H9 (cell line): ENCODE measurements at regions not wholly inside any gene's neighbourhood (a gene's known extent, or its start where the extent isn't known, plus 50 kb on each side); places are given as distances from the start of the nearest gene placed in this dataset.

Experiments used
- DNase-seq: peaks from one replicate; pipeline ENCODE4 v3.0.0-alpha.2; 2017
- H2AFZ ChIP-seq: one replicate; pipeline ENCODE4 v1.6.1; 2013; ENCODE audit warnings: mild to moderate bottlenecking, low read length, control low read depth, moderate library complexity
- H2AK5ac ChIP-seq: 2 replicates; pipeline ENCODE4 v1.6.1; 2013; ENCODE audit warnings: low read length, control low read depth, mixed read lengths; ENCODE audit not compliant: insufficient read length
- H2BK120ac ChIP-seq: one replicate; pipeline ENCODE4 v1.6.1; 2013; ENCODE audit warnings: low read depth, mild to moderate bottlenecking, low read length, control low read depth, inconsistent platforms; ENCODE audit not compliant: poor library complexity, severe bottlenecking
- H2BK12ac ChIP-seq: 2 replicates; pipeline ENCODE4 v1.6.1; 2013; ENCODE audit warnings: low read length, control low read depth, mixed read lengths, low read depth; ENCODE audit not compliant: insufficient read length
- H2BK15ac ChIP-seq: 2 replicates; pipeline ENCODE4 v1.6.1; 2013; ENCODE audit warnings: low read depth, low read length, control low read depth
- H2BK20ac ChIP-seq: one replicate; pipeline ENCODE4 v1.6.1; 2013; ENCODE audit warnings: low read depth, mild to moderate bottlenecking, low read length, control low read depth, inconsistent platforms; ENCODE audit not compliant: poor library complexity, severe bottlenecking
- H2BK5ac ChIP-seq: 2 replicates; pipeline ENCODE4 v1.6.1; 2013; ENCODE audit warnings: low read length, control low read depth, mixed read lengths; ENCODE audit not compliant: insufficient read length
- H3K14ac ChIP-seq: 2 replicates; pipeline ENCODE4 v1.6.1; 2013; ENCODE audit warnings: low read length, control low read depth; ENCODE audit not compliant: insufficient read depth
- H3K18ac ChIP-seq: 2 replicates; pipeline ENCODE4 v1.6.1; 2013; ENCODE audit warnings: low read depth, mild to moderate bottlenecking, mixed read lengths, low read length, control low read depth; ENCODE audit not compliant: insufficient read length
- H3K23ac ChIP-seq: 2 replicates; pipeline ENCODE4 v1.6.1; 2013; ENCODE audit warnings: low read length, control low read depth, mixed read lengths, low read depth; ENCODE audit not compliant: insufficient read length
- H3K23me2 ChIP-seq: 2 replicates; pipeline ENCODE4 v1.6.1; 2013; ENCODE audit warnings: low read depth, mild to moderate bottlenecking, mixed read lengths, low read length, control low read depth; ENCODE audit not compliant: insufficient read length, poor library complexity, severe bottlenecking
- H3K27ac ChIP-seq: 2 replicates; pipeline ENCODE4 v1.5.1; 2013; ENCODE audit warnings: low read length, control low read depth, mixed read lengths, low read depth; ENCODE audit not compliant: insufficient read length
- H3K27me3 ChIP-seq: 2 replicates; pipeline ENCODE4 v1.6.1; 2013; ENCODE audit warnings: low read length, control low read depth, inconsistent platforms; ENCODE audit not compliant: insufficient read depth
- H3K4ac ChIP-seq: 2 replicates; pipeline ENCODE4 v1.6.1; 2013; ENCODE audit warnings: low read depth, mild to moderate bottlenecking, control low read depth, inconsistent platforms, low read length, moderate library complexity
- H3K4me1 ChIP-seq: 2 replicates; pipeline ENCODE4 v1.6.1; 2013; ENCODE audit warnings: low read length, control low read depth, inconsistent platforms; ENCODE audit not compliant: insufficient read depth
- H3K4me2 ChIP-seq: 2 replicates; pipeline ENCODE4 v1.6.1; 2013; ENCODE audit warnings: low read length, control low read depth, mixed read lengths; ENCODE audit not compliant: insufficient read length, insufficient read depth
- H3K56ac ChIP-seq: 2 replicates; pipeline ENCODE4 v1.6.1; 2013; ENCODE audit warnings: low read depth, mild to moderate bottlenecking, mixed read lengths, low read length, control low read depth; ENCODE audit not compliant: insufficient read length
- H3K79me1 ChIP-seq: 2 replicates; pipeline ENCODE4 v1.6.1; 2013; ENCODE audit warnings: low read depth, mild to moderate bottlenecking, moderate library complexity, low read length, control low read depth, inconsistent platforms; ENCODE audit not compliant: insufficient read depth, poor library complexity, severe bottlenecking
- H3K79me2 ChIP-seq: 2 replicates; pipeline ENCODE4 v1.6.1; 2013; ENCODE audit warnings: low read length, control low read depth, inconsistent platforms; ENCODE audit not compliant: insufficient read depth
- H3K9ac ChIP-seq: 2 replicates; pipeline ENCODE4 v1.6.1; 2013; ENCODE audit warnings: low read length, control low read depth, mixed read lengths; ENCODE audit not compliant: insufficient read length; ENCODE audit errors: extremely low read depth
- H3K9me3 ChIP-seq: one replicate; pipeline ENCODE4 v1.6.1; 2013; ENCODE audit warnings: low read depth, low read length, inconsistent platforms; ENCODE audit not compliant: control insufficient read depth
- H3T11ph ChIP-seq: one replicate; pipeline ENCODE4 v1.6.1; 2013; ENCODE audit warnings: mild to moderate bottlenecking, low read length, control low read depth, inconsistent platforms
- H4K20me1 ChIP-seq: one replicate; pipeline ENCODE4 v1.6.1; 2013; ENCODE audit not compliant: control insufficient read depth, insufficient read length, insufficient read depth
- H4K5ac ChIP-seq: 2 replicates; pipeline ENCODE4 v1.6.1; 2013; ENCODE audit warnings: low read depth, mild to moderate bottlenecking, mixed read lengths, low read length, control low read depth; ENCODE audit not compliant: insufficient read length
- H4K8ac ChIP-seq: replicated peaks from 2 replicates; pipeline ENCODE4 v1.6.1; 2013; ENCODE audit warnings: low read length, control low read depth, mixed read lengths, low read depth; ENCODE audit not compliant: insufficient read length
- H4K91ac ChIP-seq: 2 replicates; pipeline ENCODE4 v1.6.1; 2013; ENCODE audit warnings: low read depth, mild to moderate bottlenecking, moderate library complexity, mixed read lengths, low read length, control low read depth; ENCODE audit not compliant: insufficient read length
- H3K27ac Mint-ChIP-seq, 3 experiments: 2 replicates in 2 of 3; 3 replicates in 1 of 3; pipeline ENCODE4 v1.8.0; 2020 to 2021; ENCODE audit warnings: mixed read lengths in 3 of 3, mild to moderate bottlenecking in 1 of 3, moderate library complexity in 1 of 3
- H3K27me3 Mint-ChIP-seq: 2 replicates; pipeline ENCODE4 v1.8.0; 2021; ENCODE audit warnings: low read depth, mild to moderate bottlenecking, moderate library complexity, mixed read lengths
- H3K36me3 Mint-ChIP-seq, 3 experiments: 2 replicates in 2 of 3; 3 replicates in 1 of 3; pipeline ENCODE4 v1.8.0; 2020 to 2021; ENCODE audit warnings: low read depth in 3 of 3, mixed read lengths in 3 of 3; ENCODE audit not compliant: insufficient read depth in 1 of 3
- H3K4me1 Mint-ChIP-seq, 2 experiments: 2 replicates each; pipeline ENCODE4 v1.8.0; 2020; ENCODE audit warnings: mixed read lengths in 2 of 2
- H3K4me3 Mint-ChIP-seq, 2 experiments: 2 replicates in 1 of 2; 3 replicates in 1 of 2; pipeline ENCODE4 v1.8.0; 2020 to 2021; ENCODE audit warnings: mild to moderate bottlenecking in 2 of 2, mixed read lengths in 2 of 2, moderate library complexity in 1 of 2
- H3K9me3 Mint-ChIP-seq, 2 experiments: 2 replicates in 1 of 2; 3 replicates in 1 of 2; pipeline ENCODE4 v1.8.0; 2020; ENCODE audit warnings: mild to moderate bottlenecking in 2 of 2, mixed read lengths in 2 of 2, moderate library complexity in 1 of 2
- WGBS: extraction: QIAGEN DNeasy Blood & Tissue Kit; methylation state at CpG from one replicate; pipeline ENCODE4 v1.1.7; 2013; ENCODE audit warnings: missing lambda C conversion rate, low lambda C conversion rate, mixed read lengths; ENCODE audit not compliant: insufficient read length; ENCODE audit errors: extremely low coverage; 5-methylcytosine and 5-hydroxymethylcytosine counted together
- TF ChIP-seq, protein P1 (sequence below): fragments of 200-600 bp; sonication (generic); conservative IDR thresholded peaks from 3 replicates; pipeline ENCODE4 v1.8.0; 2021; ENCODE audit warnings: antibody characterized with exemption, mild to moderate bottlenecking

DNA sequence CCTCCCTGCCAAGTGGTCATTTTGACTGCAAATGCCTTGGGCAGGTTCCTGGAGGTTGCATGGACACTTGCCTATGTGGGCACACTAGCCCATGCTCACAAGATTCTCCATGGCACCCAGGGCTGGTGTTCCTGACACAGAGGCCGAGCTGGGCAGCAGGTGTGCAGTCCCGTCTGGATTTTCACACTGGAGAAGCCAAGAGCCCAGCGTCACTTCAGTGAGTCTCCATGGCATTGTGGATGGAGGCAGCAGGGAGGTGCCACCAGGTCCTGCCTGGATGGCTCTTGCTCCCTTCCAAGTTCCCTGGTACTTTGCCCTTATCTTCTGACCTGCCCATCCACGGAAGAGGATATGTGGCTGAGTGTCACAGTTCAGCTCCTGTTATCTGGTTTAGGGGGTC is 63.7 kb upstream of the PLCL2 start:
- Mint-ChIP-seq H3K4me3 (no peak overlapping the region), H3K36me3 (peaks cover 0 to 3% (median 3%) of the 10 kb centered on the region in 3 experiments; a peak in 2 of 7 replicates), H3K4me1 (peaks cover under 1 to 4% of the 10 kb centered on the region in 2 experiments; a peak in 3 of 4 replicates), H3K27ac (no peak overlapping the region), H3K9me3 (peaks cover 3 to 5% of the 10 kb centered on the region in 2 experiments; a peak in 2 of 5 replicates), H3K27me3 (no peaks in the 10 kb centered on the region)
- Histone ChIP-seq H3K79me1 (no peaks in the 10 kb centered on the region), H4K20me1 (no peaks in the 10 kb centered on the region), H3K18ac (no peak overlapping the region), H4K91ac (no peak overlapping the region), H3T11ph (no peak overlapping the region), H2BK120ac (no peak overlapping the region), H3K9ac (no peak overlapping the region), H3K23me2 (no peaks in the 10 kb centered on the region), H2AFZ (no peak overlapping the region), H3K4ac (no peak overlapping the region), H3K4me1 (no peaks in the 10 kb centered on the region), H3K27ac (no peak overlapping the region), H3K14ac (no peak overlapping the region), H2AK5ac (no peak overlapping the region), H2BK12ac (no peak overlapping the region), H3K4me2 (no peak overlapping the region), H3K56ac (no peak overlapping the region), H3K23ac (no peak overlapping the region), H2BK5ac (no peak overlapping the region), H4K5ac (no peak overlapping the region), H2BK15ac (no peak overlapping the region), H3K79me2 (no peaks in the 10 kb centered on the region), H3K9me3 (no peaks in the 10 kb centered on the region), H2BK20ac (no peak overlapping the region), H4K8ac (no peak overlapping the region), H3K27me3 (no peaks in the 10 kb centered on the region)
- TF ChIP-seq, protein P1, sequence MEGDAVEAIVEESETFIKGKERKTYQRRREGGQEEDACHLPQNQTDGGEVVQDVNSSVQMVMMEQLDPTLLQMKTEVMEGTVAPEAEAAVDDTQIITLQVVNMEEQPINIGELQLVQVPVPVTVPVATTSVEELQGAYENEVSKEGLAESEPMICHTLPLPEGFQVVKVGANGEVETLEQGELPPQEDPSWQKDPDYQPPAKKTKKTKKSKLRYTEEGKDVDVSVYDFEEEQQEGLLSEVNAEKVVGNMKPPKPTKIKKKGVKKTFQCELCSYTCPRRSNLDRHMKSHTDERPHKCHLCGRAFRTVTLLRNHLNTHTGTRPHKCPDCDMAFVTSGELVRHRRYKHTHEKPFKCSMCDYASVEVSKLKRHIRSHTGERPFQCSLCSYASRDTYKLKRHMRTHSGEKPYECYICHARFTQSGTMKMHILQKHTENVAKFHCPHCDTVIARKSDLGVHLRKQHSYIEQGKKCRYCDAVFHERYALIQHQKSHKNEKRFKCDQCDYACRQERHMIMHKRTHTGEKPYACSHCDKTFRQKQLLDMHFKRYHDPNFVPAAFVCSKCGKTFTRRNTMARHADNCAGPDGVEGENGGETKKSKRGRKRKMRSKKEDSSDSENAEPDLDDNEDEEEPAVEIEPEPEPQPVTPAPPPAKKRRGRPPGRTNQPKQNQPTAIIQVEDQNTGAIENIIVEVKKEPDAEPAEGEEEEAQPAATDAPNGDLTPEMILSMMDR: no peak
- no peak for DNase-seq
- no CpG with 5 or more reads among the region's 4 CpGs for WGBS
